ENCODE measurements at regions not wholly inside any gene's neighbourhood (a gene's known extent, or its start where the extent isn't known, plus 50 kb on each side); places are given as distances from the start of the nearest gene placed in this dataset.

GRCh38 chr2:3059141-3059925 lies 318.3 kb downstream of the EIPR1 start:
- DNase-seq = no peak

- no peak for DNase-seq
These were observed 323.6 kb downstream of the EIPR1 start for GRCh38 chr2:3054066-3054465.

GRCh38 chr2:3051266-3051665 lies 326.4 kb downstream of the EIPR1 start:
- DNase-seq = no peak

GRCh38 chr2:3046170-3046865 lies 331.3 kb downstream of the EIPR1 start:
- no peak for DNase-seq

- DNase-seq = no peak
These were observed 332.2 kb downstream of the EIPR1 start for GRCh38 chr2:3045318-3045921.

- DNase-seq = no peak
These were observed 332.9 kb downstream of the EIPR1 start for GRCh38 chr2:3044587-3045317.

GRCh38 chr2:3043726-3044125 lies 333.9 kb downstream of the EIPR1 start:
- no peak for DNase-seq

GRCh38 chr2:3042601-3043585 lies 334.7 kb downstream of the EIPR1 start:
- DNase-seq = no peak

- DNase-seq = peak; percentile 21
These were observed 335.6 kb downstream of the EIPR1 start for GRCh38 chr2:3041841-3042600.

- DNase-seq = no peak
These were observed 336.4 kb downstream of the EIPR1 start for GRCh38 chr2:3041246-3041645.

- DNase-seq = no peak
These were observed 337.0 kb downstream of the EIPR1 start for GRCh38 chr2:3040496-3041140.

GRCh38 chr2:3040066-3040428 lies 337.6 kb downstream of the EIPR1 start:
- no peak for DNase-seq

- no peak for DNase-seq
These were observed 338.2 kb downstream of the EIPR1 start for GRCh38 chr2:3039188-3040065.

GRCh38 chr2:3038636-3039035 lies 339.0 kb downstream of the EIPR1 start:
- DNase-seq = no peak

GRCh38 chr2:3037196-3038194 lies 340.1 kb downstream of the EIPR1 start:
- DNase-seq = no peak

GRCh38 chr2:3036432-3037125 lies 341.0 kb downstream of the EIPR1 start:
- no peak for DNase-seq

- DNase-seq = no peak
These were observed 342.1 kb downstream of the EIPR1 start for GRCh38 chr2:3035385-3036050.

Measured in fibroblast of upper back skin (primary cell).